Hematopoietic multipotent progenitor cell treated with erythropoietin and hydrocortisone succinate and interleukin-3 and kit ligand, for 17 days (in vitro differentiated cells): ENCODE measurements at regions not wholly inside any gene's neighbourhood (a gene's known extent, or its start where the extent isn't known, plus 50 kb on each side); places are given as distances from the start of the nearest gene placed in this dataset.

ENCODE experiments used
- DNase-seq: peaks from one replicate; pipeline ENCODE4 v3.0.0-alpha.2; 2015; ENCODE audit warnings: low spot score

- DNase-seq, result no peak
These were observed 148.9 kb downstream of the EN1 start for GRCh38 chr2:118698564-118698963.

- DNase-seq, result no peak
These were observed 149.7 kb downstream of the EN1 start for GRCh38 chr2:118697781-118698180.

GRCh38 chr2:118696786-118697465, 150.5 kb downstream of the EN1 start:
- no peak for DNase-seq

GRCh38 chr2:118693287-118693822, 154.1 kb downstream of the EN1 start:
- no peak for DNase-seq

GRCh38 chr2:118689874-118690273, 157.6 kb downstream of the EN1 start:
- DNase-seq, result no peak

GRCh38 chr2:118689456-118689855, 158.0 kb downstream of the EN1 start:
- DNase-seq, result no peak

- DNase-seq, result no peak
These were observed 158.4 kb downstream of the EN1 start for GRCh38 chr2:118689033-118689432.

- DNase-seq, result no peak
These were observed 159.8 kb downstream of the EN1 start for GRCh38 chr2:118687698-118688097.

GRCh38 chr2:118687192-118687591, 160.3 kb downstream of the EN1 start:
- DNase-seq, result no peak

- no peak for DNase-seq
These were observed 161.1 kb downstream of the EN1 start for GRCh38 chr2:118686346-118686745.

GRCh38 chr2:118683460-118683859, 164.0 kb downstream of the EN1 start:
- DNase-seq, result no peak

- no peak for DNase-seq
These were observed 168.5 kb downstream of the EN1 start for GRCh38 chr2:118678985-118679384.

GRCh38 chr2:118677546-118677945, 169.9 kb downstream of the EN1 start:
- DNase-seq, result no peak

- no peak for DNase-seq
These were observed 171.9 kb downstream of the EN1 start for GRCh38 chr2:118675531-118675930.

- no peak for DNase-seq
These were observed 174.8 kb downstream of the EN1 start for GRCh38 chr2:118672571-118673158.

- DNase-seq, result no peak
These were observed 175.6 kb downstream of the EN1 start for GRCh38 chr2:118671701-118672454.

- no peak for DNase-seq
These were observed 176.6 kb downstream of the EN1 start for GRCh38 chr2:118670838-118671237.

- DNase-seq, result no peak
These were observed 177.2 kb downstream of the EN1 start for GRCh38 chr2:118670276-118670675.

- DNase-seq, result no peak
These were observed 177.8 kb downstream of the EN1 start for GRCh38 chr2:118669654-118670053.

- no peak for DNase-seq
These were observed 178.7 kb downstream of the EN1 start for GRCh38 chr2:118668431-118669424.

- no peak for DNase-seq
These were observed 179.5 kb downstream of the EN1 start for GRCh38 chr2:118667964-118668363.

- DNase-seq, result no peak
These were observed 180.1 kb downstream of the EN1 start for GRCh38 chr2:118667348-118667747.
